GM23338 (cell line): ENCODE measurements at regions not wholly inside any gene's neighbourhood (a gene's known extent, or its start where the extent isn't known, plus 50 kb on each side); places are given as distances from the start of the nearest gene placed in this dataset.

Source experiments
- ATAC-seq: fragments of 200-7000 bp; cut with Tn5 transposase; 3 replicates; pipeline ENCODE4 v1.9.1; 2020
- DNase-seq: peaks from one replicate; pipeline ENCODE4 v3.0.0-alpha.2; 2015; ENCODE audit warnings: low spot score
- H2AFZ ChIP-seq: fragments of 200-600 bp; sonication (generic); 2 replicates; pipeline ENCODE4 v1.8.0; 2016; ENCODE audit warnings: antibody characterized with exemption, mild to moderate bottlenecking, moderate library complexity
- H3F3A ChIP-seq: fragments of 200-600 bp; sonication (generic); replicated peaks from 2 replicates; pipeline ENCODE4 v1.8.0; 2017; ENCODE audit warnings: antibody characterized with exemption, mixed run types, low read depth
- H3K27ac ChIP-seq: fragments of 200-600 bp; sonication (generic); 2 replicates; pipeline ENCODE4 v1.6.1; 2016; ENCODE audit warnings: low read depth
- H3K27me3 ChIP-seq: fragments of 200-600 bp; sonication (generic); 2 replicates; pipeline ENCODE4 v1.8.0; 2016; ENCODE audit warnings: mild to moderate bottlenecking, mixed run types, moderate library complexity; ENCODE audit not compliant: insufficient read depth
- H3K36me3 ChIP-seq: fragments of 200-600 bp; sonication (generic); 2 replicates; pipeline ENCODE4 v1.8.0; 2016; ENCODE audit warnings: mild to moderate bottlenecking; ENCODE audit not compliant: insufficient read depth
- H3K4me1 ChIP-seq: fragments of 200-600 bp; sonication (generic); 2 replicates; pipeline ENCODE4 v1.8.0; 2016; ENCODE audit warnings: mild to moderate bottlenecking, moderate library complexity; ENCODE audit not compliant: insufficient read depth
- H3K4me2 ChIP-seq: fragments of 200-600 bp; sonication (generic); 2 replicates; pipeline ENCODE4 v1.7.1; 2017; ENCODE audit warnings: mixed run types
- H3K4me3 ChIP-seq: fragments of 200-600 bp; sonication (generic); 2 replicates; pipeline ENCODE4 v1.6.1; 2016; ENCODE audit warnings: mixed run types
- H3K79me2 ChIP-seq: fragments of 200-600 bp; sonication (generic); replicated peaks from 2 replicates; pipeline ENCODE4 v1.8.0; 2017; ENCODE audit warnings: mild to moderate bottlenecking; ENCODE audit not compliant: insufficient read depth
- H3K9me2 ChIP-seq: fragments of 200-600 bp; sonication (generic); 2 replicates; pipeline ENCODE4 v1.8.0; 2017; ENCODE audit not compliant: insufficient read depth
- H4K20me1 ChIP-seq: fragments of 200-600 bp; sonication (generic); replicated peaks from 2 replicates; pipeline ENCODE4 v1.8.0; 2017; ENCODE audit warnings: mild to moderate bottlenecking; ENCODE audit not compliant: insufficient read depth
- H3K27ac Mint-ChIP-seq: 2 replicates; pipeline ENCODE4 v1.8.0; 2020; ENCODE audit warnings: inconsistent platforms, mild to moderate bottlenecking, moderate library complexity, mixed read lengths
- H3K27me3 Mint-ChIP-seq: 3 replicates; pipeline ENCODE4 v1.8.0; 2022; ENCODE audit warnings: low read depth, mild to moderate bottlenecking, moderate library complexity, mixed read lengths, inconsistent platforms; ENCODE audit not compliant: insufficient read depth, poor library complexity
- H3K36me3 Mint-ChIP-seq: 3 replicates; pipeline ENCODE4 v1.8.0; 2021; ENCODE audit warnings: low read depth, mild to moderate bottlenecking, inconsistent platforms, moderate library complexity, mixed read lengths
- H3K4me1 Mint-ChIP-seq: 3 replicates; pipeline ENCODE4 v1.8.0; 2020; ENCODE audit warnings: mild to moderate bottlenecking, inconsistent platforms, mixed read lengths
- H3K4me3 Mint-ChIP-seq: 3 replicates; pipeline ENCODE4 v1.8.0; 2021; ENCODE audit warnings: moderate library complexity, mild to moderate bottlenecking, inconsistent platforms, mixed read lengths
- H3K9me3 Mint-ChIP-seq: 3 replicates; pipeline ENCODE4 v1.8.0; 2020; ENCODE audit warnings: moderate library complexity, mild to moderate bottlenecking, inconsistent platforms, mixed read lengths
- CREB1 ChIP-seq: fragments of 250-450 bp; sonication (Bioruptor Pico); IDR thresholded peaks from 2 replicates; pipeline ENCODE4 v1.5.0; 2020; ENCODE audit warnings: low read depth, mild to moderate bottlenecking, moderate library complexity
- CTCF ChIP-seq, 2 experiments: fragments of 200-600 bp in 1 of 2; sonication (generic) in 1 of 2; conservative IDR thresholded peaks; 2 replicates each; pipeline versions ENCODE4 v1.5.1 to v1.6.1; 2016 to 2017; ENCODE audit warnings: antibody characterized with exemption in 2 of 2, low read depth in 2 of 2, mild to moderate bottlenecking in 2 of 2, moderate library complexity in 1 of 2
- ETS1 ChIP-seq: IDR thresholded peaks from 2 replicates; pipeline ENCODE4 v1.6.1; 2016; ENCODE audit warnings: antibody characterized with exemption
- EZH2 ChIP-seq: fragments of 200-600 bp; sonication (generic); IDR thresholded peaks from one replicate; pipeline ENCODE4 v1.8.0; 2017; ENCODE audit warnings: antibody characterized with exemption, mild to moderate bottlenecking, low read depth; ENCODE audit not compliant: unreplicated experiment
- EZH2phosphoT487 ChIP-seq: fragments of 200-600 bp; sonication (generic); IDR thresholded peaks from one replicate; pipeline ENCODE4 v1.8.1; 2018; ENCODE audit warnings: antibody characterized with exemption; ENCODE audit not compliant: unreplicated experiment
- JUNB ChIP-seq: IDR thresholded peaks from one replicate; pipeline ENCODE4 v1.6.1; 2016; ENCODE audit warnings: antibody characterized with exemption; ENCODE audit not compliant: unreplicated experiment
- NANOG ChIP-seq: IDR thresholded peaks from 2 replicates; pipeline ENCODE4 v1.6.1; 2016; ENCODE audit warnings: antibody characterized with exemption, borderline replicate concordance
- POLR2AphosphoS5 ChIP-seq: IDR thresholded peaks from 2 replicates; pipeline ENCODE4 v1.6.1; 2016; ENCODE audit warnings: antibody characterized with exemption, low read depth
- STAT1 ChIP-seq: IDR thresholded peaks from one replicate; pipeline ENCODE4 v1.6.1; 2016; ENCODE audit warnings: antibody characterized with exemption; ENCODE audit not compliant: unreplicated experiment
- ZNF114 ChIP-seq: fragments of 250-450 bp; sonication (Bioruptor Pico); IDR thresholded peaks from 2 replicates; pipeline ENCODE4 v1.5.0; 2020; ENCODE audit warnings: mild to moderate bottlenecking, moderate library complexity
- ZNF331 ChIP-seq: fragments of 250-450 bp; sonication (Bioruptor Pico); IDR thresholded peaks from 2 replicates; pipeline ENCODE4 v1.5.0; 2020; ENCODE audit warnings: low read depth, mild to moderate bottlenecking, moderate library complexity
- TF ChIP-seq, protein P1 (sequence below): fragments of 250-450 bp; sonication (Bioruptor Pico); IDR thresholded peaks from 2 replicates; pipeline ENCODE4 v1.5.0; 2020; ENCODE audit warnings: mild to moderate bottlenecking, moderate library complexity
- TF ChIP-seq, protein P2 (sequence below): IDR thresholded peaks from one replicate; pipeline ENCODE4 v1.6.1; 2018; ENCODE audit warnings: antibody characterized with exemption; ENCODE audit not compliant: unreplicated experiment

DNA sequence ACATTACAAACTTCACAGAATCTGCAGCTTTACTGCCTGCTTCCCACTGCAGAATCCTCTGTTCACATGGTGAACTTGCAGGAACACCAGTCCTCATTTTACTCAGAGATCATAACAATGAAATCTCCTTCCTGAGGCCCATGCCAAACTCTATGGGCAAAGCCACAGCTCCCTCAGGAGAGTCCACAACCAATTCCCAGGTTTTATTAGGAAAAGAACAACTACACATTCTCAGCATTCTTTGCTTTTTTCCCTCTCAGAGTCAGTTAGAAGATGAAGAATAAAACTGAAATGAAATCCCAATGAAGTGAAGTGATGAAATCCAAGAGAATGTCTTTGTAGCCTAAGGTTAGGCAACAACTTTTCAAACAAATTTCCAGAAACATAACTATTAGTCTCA is 233.7 kb downstream of the DSEL start:
- ATAC-seq (no peak), DNase-seq (peak; percentile 28)
- Mint-ChIP-seq H3K9me3 (no peaks in the 10 kb centered on the region), H3K4me1 (peaks cover 9% of the 10 kb centered on the region; the same call in 2 of the 3 replicates), H3K4me3 (no peak overlapping the region), H3K27ac (peak overlapping the region; percentile 74; the same call in 1 of the 2 replicates), H3K36me3 (no peaks in the 10 kb centered on the region), H3K27me3 (no peaks in the 10 kb centered on the region)
- Histone ChIP-seq H2AFZ (no peak overlapping the region), H3K79me2 (no peaks in the 10 kb centered on the region), H3K9me2 (no peaks in the 10 kb centered on the region), H3K4me3 (no peak overlapping the region), H3K4me1 (peaks cover 5% of the 10 kb centered on the region; the same call in 1 of the 2 replicates), H4K20me1 (no peaks in the 10 kb centered on the region), H3F3A (no peaks in the 10 kb centered on the region), H3K27ac (no peak overlapping the region), H3K4me2 (no peak overlapping the region), H3K36me3 (no peaks in the 10 kb centered on the region), H3K27me3 (no peaks in the 10 kb centered on the region)
- TF ChIP-seq, protein P1, sequence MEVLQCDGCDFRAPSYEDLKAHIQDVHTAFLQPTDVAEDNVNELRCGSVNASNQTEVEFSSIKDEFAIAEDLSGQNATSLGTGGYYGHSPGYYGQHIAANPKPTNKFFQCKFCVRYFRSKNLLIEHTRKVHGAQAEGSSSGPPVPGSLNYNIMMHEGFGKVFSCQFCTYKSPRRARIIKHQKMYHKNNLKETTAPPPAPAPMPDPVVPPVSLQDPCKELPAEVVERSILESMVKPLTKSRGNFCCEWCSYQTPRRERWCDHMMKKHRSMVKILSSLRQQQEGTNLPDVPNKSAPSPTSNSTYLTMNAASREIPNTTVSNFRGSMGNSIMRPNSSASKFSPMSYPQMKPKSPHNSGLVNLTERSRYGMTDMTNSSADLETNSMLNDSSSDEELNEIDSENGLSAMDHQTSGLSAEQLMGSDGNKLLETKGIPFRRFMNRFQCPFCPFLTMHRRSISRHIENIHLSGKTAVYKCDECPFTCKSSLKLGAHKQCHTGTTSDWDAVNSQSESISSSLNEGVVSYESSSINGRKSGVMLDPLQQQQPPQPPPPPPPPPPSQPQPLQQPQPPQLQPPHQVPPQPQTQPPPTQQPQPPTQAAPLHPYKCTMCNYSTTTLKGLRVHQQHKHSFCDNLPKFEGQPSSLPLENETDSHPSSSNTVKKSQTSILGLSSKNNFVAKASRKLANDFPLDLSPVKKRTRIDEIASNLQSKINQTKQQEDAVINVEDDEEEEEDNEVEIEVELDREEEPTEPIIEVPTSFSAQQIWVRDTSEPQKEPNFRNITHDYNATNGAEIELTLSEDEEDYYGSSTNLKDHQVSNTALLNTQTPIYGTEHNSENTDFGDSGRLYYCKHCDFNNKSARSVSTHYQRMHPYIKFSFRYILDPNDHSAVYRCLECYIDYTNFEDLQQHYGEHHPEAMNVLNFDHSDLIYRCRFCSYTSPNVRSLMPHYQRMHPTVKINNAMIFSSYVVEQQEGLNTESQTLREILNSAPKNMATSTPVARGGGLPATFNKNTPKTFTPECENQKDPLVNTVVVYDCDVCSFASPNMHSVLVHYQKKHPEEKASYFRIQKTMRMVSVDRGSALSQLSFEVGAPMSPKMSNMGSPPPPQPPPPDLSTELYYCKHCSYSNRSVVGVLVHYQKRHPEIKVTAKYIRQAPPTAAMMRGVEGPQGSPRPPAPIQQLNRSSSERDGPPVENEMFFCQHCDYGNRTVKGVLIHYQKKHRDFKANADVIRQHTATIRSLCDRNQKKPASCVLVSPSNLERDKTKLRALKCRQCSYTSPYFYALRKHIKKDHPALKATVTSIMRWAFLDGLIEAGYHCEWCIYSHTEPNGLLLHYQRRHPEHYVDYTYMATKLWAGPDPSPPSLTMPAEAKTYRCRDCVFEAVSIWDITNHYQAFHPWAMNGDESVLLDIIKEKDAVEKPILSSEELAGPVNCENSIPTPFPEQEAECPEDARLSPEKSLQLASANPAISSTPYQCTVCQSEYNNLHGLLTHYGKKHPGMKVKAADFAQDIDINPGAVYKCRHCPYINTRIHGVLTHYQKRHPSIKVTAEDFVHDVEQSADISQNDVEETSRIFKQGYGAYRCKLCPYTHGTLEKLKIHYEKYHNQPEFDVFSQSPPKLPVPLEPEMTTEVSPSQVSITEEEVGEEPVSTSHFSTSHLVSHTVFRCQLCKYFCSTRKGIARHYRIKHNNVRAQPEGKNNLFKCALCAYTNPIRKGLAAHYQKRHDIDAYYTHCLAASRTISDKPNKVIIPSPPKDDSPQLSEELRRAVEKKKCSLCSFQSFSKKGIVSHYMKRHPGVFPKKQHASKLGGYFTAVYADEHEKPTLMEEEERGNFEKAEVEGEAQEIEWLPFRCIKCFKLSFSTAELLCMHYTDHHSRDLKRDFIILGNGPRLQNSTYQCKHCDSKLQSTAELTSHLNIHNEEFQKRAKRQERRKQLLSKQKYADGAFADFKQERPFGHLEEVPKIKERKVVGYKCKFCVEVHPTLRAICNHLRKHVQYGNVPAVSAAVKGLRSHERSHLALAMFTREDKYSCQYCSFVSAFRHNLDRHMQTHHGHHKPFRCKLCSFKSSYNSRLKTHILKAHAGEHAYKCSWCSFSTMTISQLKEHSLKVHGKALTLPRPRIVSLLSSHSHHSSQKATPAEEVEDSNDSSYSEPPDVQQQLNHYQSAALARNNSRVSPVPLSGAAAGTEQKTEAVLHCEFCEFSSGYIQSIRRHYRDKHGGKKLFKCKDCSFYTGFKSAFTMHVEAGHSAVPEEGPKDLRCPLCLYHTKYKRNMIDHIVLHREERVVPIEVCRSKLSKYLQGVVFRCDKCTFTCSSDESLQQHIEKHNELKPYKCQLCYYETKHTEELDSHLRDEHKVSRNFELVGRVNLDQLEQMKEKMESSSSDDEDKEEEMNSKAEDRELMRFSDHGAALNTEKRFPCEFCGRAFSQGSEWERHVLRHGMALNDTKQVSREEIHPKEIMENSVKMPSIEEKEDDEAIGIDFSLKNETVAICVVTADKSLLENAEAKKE (CRISPR knock-in tag): no peak
- no peak for TF ChIP-seq ZNF114
- no peak for TF ChIP-seq ZNF331 (CRISPR knock-in tag)
- TF ChIP-seq EZH2phosphoT487: no peak
- no peak for TF ChIP-seq STAT1
- TF ChIP-seq CTCF (conservative IDR thresholded peaks at IDR 0.05; ENCODE audit: low read depth in 2 of 2): no peak
- TF ChIP-seq CREB1 (CRISPR knock-in tag): no peak
- no peak for TF ChIP-seq JUNB
- no peak for TF ChIP-seq ETS1
- TF ChIP-seq, protein P2, sequence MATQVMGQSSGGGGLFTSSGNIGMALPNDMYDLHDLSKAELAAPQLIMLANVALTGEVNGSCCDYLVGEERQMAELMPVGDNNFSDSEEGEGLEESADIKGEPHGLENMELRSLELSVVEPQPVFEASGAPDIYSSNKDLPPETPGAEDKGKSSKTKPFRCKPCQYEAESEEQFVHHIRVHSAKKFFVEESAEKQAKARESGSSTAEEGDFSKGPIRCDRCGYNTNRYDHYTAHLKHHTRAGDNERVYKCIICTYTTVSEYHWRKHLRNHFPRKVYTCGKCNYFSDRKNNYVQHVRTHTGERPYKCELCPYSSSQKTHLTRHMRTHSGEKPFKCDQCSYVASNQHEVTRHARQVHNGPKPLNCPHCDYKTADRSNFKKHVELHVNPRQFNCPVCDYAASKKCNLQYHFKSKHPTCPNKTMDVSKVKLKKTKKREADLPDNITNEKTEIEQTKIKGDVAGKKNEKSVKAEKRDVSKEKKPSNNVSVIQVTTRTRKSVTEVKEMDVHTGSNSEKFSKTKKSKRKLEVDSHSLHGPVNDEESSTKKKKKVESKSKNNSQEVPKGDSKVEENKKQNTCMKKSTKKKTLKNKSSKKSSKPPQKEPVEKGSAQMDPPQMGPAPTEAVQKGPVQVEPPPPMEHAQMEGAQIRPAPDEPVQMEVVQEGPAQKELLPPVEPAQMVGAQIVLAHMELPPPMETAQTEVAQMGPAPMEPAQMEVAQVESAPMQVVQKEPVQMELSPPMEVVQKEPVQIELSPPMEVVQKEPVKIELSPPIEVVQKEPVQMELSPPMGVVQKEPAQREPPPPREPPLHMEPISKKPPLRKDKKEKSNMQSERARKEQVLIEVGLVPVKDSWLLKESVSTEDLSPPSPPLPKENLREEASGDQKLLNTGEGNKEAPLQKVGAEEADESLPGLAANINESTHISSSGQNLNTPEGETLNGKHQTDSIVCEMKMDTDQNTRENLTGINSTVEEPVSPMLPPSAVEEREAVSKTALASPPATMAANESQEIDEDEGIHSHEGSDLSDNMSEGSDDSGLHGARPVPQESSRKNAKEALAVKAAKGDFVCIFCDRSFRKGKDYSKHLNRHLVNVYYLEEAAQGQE: no peak
- no peak for TF ChIP-seq EZH2
- no peak for TF ChIP-seq NANOG
- no peak for TF ChIP-seq POLR2AphosphoS5
